GM12865 (cell line): ENCODE measurements at regions not wholly inside any gene's neighbourhood (a gene's known extent, or its start where the extent isn't known, plus 50 kb on each side); places are given as distances from the start of the nearest gene placed in this dataset.
A peak's percentile ranks its signal among the peaks of the same experiment; 100 is the strongest.

Experiments used
- DNase-seq: peaks from one replicate; pipeline ENCODE4 v3.0.0; 2010; ENCODE audit warnings: low read depth
- H3K4me3 ChIP-seq: 2 replicates; pipeline ENCODE4 v1.5.1; 2011; ENCODE audit warnings: mild to moderate bottlenecking, low read depth, low read length, control low read depth
- CTCF ChIP-seq: IDR thresholded peaks from 2 replicates; pipeline ENCODE4 v1.5.1; 2011; ENCODE audit warnings: low read length, control low read depth, low read depth, inconsistent platforms; ENCODE audit not compliant: insufficient read depth; ENCODE audit errors: missing control alignments

GRCh38 chr7:38107486-38107893 is 70.6 kb upstream of the STARD3NL start:
- H3K4me3 ChIP-seq, result no peak overlapping the region
- peak; percentile 78 for DNase-seq
- peak; percentile 75 for TF ChIP-seq CTCF

DNA sequence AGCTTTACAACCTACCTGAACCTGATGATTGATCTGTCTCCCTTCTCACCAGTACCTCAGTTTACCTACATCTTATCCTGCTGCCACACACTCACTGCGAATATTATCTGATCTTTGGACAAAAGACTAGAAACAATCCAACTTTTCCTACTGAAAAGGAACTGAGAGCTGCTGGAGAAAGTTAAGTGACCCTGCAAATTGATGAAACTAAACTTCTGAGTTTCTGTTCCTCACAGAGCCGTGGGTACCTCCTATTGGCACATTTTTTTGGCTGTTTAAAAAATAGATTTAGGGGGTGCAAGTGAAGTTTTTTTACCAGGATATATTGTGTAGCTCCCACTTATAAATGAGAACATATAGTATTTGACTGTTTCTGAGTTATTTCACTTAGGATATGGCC is 66.0 kb upstream of the STARD3NL start:
- TF ChIP-seq CTCF, result no peak
- DNase-seq, result no peak
- H3K4me3 ChIP-seq, result no peak overlapping the region

- no peak for TF ChIP-seq CTCF
- DNase-seq, result no peak
- no peak overlapping the region for H3K4me3 ChIP-seq
Measured at GRCh38 chr7:38120076-38120475, 58.0 kb upstream of the STARD3NL start.

GRCh38 chr7:38122501-38122900 is 55.5 kb upstream of the STARD3NL start:
- no peak for DNase-seq
- TF ChIP-seq CTCF, result no peak

DNA sequence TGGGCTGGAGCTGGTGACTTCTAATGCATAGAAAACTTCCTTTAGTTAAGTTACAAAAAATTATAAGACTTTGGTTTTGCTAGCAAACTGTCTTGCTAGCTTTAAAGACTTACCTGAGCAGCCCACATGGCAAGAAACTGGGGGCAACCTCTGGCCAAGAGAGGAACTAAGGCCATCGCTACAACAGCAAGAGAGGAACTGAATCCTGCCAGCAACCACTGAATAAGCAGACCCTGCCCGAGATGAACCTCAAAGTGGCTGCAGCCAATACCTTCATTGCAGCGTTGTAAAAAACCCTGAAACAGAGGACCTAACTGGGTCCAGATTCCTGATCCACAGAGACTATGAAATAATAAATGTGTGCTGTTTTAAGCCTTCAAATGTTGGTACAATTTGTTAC is 54.6 kb upstream of the STARD3NL start:
- no peak for DNase-seq
- no peak overlapping the region for H3K4me3 ChIP-seq
- no peak for TF ChIP-seq CTCF

More at GRCh38 chr7:38122501-38122900, 55.5 kb upstream of the STARD3NL start:
- no peak overlapping the region for H3K4me3 ChIP-seq

DNA sequence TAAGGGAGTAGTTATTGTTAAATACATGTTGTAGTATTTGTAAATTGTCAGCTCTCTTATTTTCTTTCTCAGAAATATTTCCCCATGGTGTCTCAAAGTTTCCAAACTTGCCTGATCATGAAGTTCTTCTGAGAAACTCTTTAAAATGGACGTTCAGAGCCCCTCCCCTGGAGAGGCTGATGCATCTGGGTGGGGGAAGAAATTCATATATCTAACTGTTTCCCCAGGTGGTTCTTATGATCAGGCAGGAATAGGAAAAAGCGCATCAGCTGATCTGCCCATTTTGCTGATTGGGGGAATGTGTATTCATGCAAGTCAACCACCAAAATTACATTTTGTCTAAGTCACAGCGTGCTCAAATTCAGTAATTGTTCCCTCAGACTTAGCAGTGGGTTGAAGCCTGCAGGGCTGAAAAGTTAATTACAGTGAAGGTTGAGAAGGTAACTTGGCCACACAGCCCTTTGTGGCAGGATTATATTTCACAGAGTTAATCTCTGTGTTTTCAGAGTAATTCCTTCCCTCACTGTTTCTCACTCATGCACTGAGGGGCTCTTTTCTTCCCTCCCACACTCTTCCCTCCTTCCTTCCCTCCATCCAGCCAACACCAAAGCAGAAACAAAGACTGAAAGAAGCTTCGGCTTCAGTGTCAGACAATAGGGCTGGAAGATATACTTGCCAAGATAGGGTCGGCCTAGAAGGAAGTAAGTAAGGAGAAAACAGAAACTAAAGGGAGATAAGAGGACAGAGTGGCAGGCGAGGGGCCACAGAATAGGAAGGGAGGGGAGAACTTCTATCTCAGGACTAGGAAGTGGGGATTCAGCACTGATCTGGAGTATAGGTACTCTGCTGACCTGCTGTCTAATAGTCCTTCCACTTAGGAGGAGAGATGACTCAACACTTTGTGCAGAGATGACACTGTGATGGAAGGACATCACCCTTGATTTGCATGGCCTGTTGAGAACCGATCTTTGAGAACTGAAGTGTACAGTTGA is 50.5 kb upstream of the STARD3NL start:
- H3K4me3 ChIP-seq, result no peak overlapping the region
- DNase-seq, result peak; percentile 26
- no peak for TF ChIP-seq CTCF
